ENCODE measurements at regions not wholly inside any gene's neighbourhood (a gene's known extent, or its start where the extent isn't known, plus 50 kb on each side); places are given as distances from the start of the nearest gene placed in this dataset.

DNA sequence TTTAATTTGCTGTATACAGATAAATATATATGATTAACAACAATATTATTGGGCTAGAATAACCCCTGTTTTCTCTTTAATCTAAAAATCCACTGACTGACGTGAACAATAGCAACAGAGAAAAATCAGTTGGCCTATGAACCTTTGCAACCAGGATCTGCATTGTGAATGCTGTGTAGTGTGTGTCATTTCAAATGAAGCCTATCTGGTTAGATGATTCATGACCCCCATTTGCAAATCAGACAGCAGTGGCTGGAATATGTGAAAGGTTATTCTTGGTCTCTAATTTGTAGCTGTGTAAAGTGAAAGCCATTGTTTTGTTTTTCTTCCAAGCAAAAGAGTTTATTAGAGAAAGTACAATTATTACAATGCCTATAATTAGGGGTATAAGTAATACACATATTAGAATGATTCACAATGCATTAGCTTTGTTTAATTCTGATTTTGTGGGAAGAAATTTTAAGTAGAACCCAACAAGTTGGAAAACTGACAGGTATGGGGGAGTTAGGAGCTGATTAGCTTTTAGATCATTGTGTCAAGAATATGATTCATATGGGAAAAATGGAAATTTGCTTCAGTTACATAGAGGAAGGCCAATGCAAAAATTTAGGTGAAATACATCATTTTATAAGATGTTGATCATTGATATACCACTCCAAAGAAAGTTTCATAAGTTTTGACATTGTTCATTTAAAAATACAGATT lies 1362.2 kb upstream of the TMEFF2 start:
- Histone ChIP-seq H3K4me1 (no peaks in the 10 kb centered on the region), H3K27ac (no peak overlapping the region), H3K4me2 (no peak overlapping the region), H3K9me3 (no peaks in the 10 kb centered on the region), H3K4me3 (no peak overlapping the region)
- no peak for TF ChIP-seq ZC3H11A (IDR thresholded peaks at IDR 0.05)
- TF ChIP-seq NFE2L2 (conservative IDR thresholded peaks at IDR 0.05; ENCODE audit: low read length), result no peak
- no peak for TF ChIP-seq EHF (CRISPR knock-in tag; IDR thresholded peaks at IDR 0.05)
- no peak for TF ChIP-seq EP300 (IDR thresholded peaks at IDR 0.05)
- TF ChIP-seq EHMT2 (IDR thresholded peaks at IDR 0.05; ENCODE audit: low read depth), result no peak
- TF ChIP-seq SMC3 (IDR thresholded peaks at IDR 0.05), result no peak
- TF ChIP-seq BHLHE40 (IDR thresholded peaks at IDR 0.05; ENCODE audit: low read depth, low read length), result no peak
- FAIRE-seq, result no peak
- no peak for ATAC-seq
- ChIA-PET CTCF (no interaction called here), POLR2A (no interaction called here)
- 44% methylated on average over 1 of the region's 1 CpG for WGBS (ENCODE audit: missing lambda C conversion rate)
- no peak for DNase-seq (ENCODE audit: low read depth in 1 of 2, low spot score in 1 of 2)

GRCh38 chr2:193549661-193550060 lies 1354.9 kb upstream of the TMEFF2 start:
- Histone ChIP-seq H3K9me3 (no peaks in the 10 kb centered on the region), H3K27ac (no peak overlapping the region), H3K4me1 (no peaks in the 10 kb centered on the region), H3K4me3 (no peak overlapping the region), H3K4me2 (no peak overlapping the region)
- CTCF ChIA-PET, result no interaction called here
- DNase-seq (ENCODE audit: low read depth in 1 of 2, low spot score in 1 of 2), result no peak
- POLR2A ChIA-PET, result no interaction called here
- no peak for TF ChIP-seq BCL3 (IDR thresholded peaks at IDR 0.05)
- no peak for TF ChIP-seq HOXA7 (CRISPR knock-in tag; IDR thresholded peaks at IDR 0.05)
- TF ChIP-seq CHD2 (IDR thresholded peaks at IDR 0.05; ENCODE audit: low read length, partially characterized antibody), result no peak
- TF ChIP-seq ZSCAN20 (CRISPR knock-in tag; IDR thresholded peaks at IDR 0.05), result no peak
- no peak for TF ChIP-seq POLR2AphosphoS2 (conservative IDR thresholded peaks at IDR 0.05; ENCODE audit: low read length)
- TF ChIP-seq JUN (IDR thresholded peaks at IDR 0.05), result no peak
- TF ChIP-seq POLR2A (IDR thresholded peaks at IDR 0.05; ENCODE audit: low read length), result no peak
- no peak for TF ChIP-seq NR3C1 (IDR thresholded peaks at IDR 0.05)
- no peak for FAIRE-seq
- no peak for ATAC-seq

GRCh38 chr2:193542762-193543161 lies 1348.0 kb upstream of the TMEFF2 start:
- DNase-seq (ENCODE audit: low read depth in 1 of 2, low spot score in 1 of 2) (no peak), ATAC-seq (no peak), FAIRE-seq (no peak)
- Histone ChIP-seq H3K9me3 (no peaks in the 10 kb centered on the region), H3K4me2 (no peak overlapping the region), H3K27ac (no peak overlapping the region), H3K4me1 (no peaks in the 10 kb centered on the region), H3K4me3 (no peak overlapping the region)
- ChIA-PET CTCF (no interaction called here), POLR2A (no interaction called here)
- WGBS (ENCODE audit: missing lambda C conversion rate), result 68% methylated on average over 3 of the region's 3 CpGs
- TF ChIP-seq TFCP2L1 (CRISPR knock-in tag; IDR thresholded peaks at IDR 0.05) (no peak), RFX5 (IDR thresholded peaks at IDR 0.05) (no peak), CTCF (IDR thresholded peaks at IDR 0.05) (no peak), JUN (IDR thresholded peaks at IDR 0.05) (no peak), RARB (CRISPR knock-in tag; IDR thresholded peaks at IDR 0.05) (no peak), FOXS1 (CRISPR knock-in tag; IDR thresholded peaks at IDR 0.05) (no peak), ZNF302 (CRISPR knock-in tag; IDR thresholded peaks at IDR 0.05) (no peak), CBX8 (IDR thresholded peaks at IDR 0.05) (no peak), MAFK (IDR thresholded peaks at IDR 0.05; ENCODE audit: partially characterized antibody) (no peak), ZFP36 (IDR thresholded peaks at IDR 0.05; ENCODE audit: borderline replicate concordance, partially characterized antibody) (no peak), ATOH8 (CRISPR knock-in tag; IDR thresholded peaks at IDR 0.05; ENCODE audit: low read depth) (no peak), KDM5A (IDR thresholded peaks at IDR 0.05) (no peak), BHLHE40 (IDR thresholded peaks at IDR 0.05; ENCODE audit: low read depth, low read length) (no peak), ZSCAN20 (CRISPR knock-in tag; IDR thresholded peaks at IDR 0.05) (no peak)
